Lower leg skin (tissue), 3 donors: ENCODE measurements at regions not wholly inside any gene's neighbourhood (a gene's known extent, or its start where the extent isn't known, plus 50 kb on each side); places are given as distances from the start of the nearest gene placed in this dataset.

Experiments used
- POLR2A ChIP-seq, 2 donors: fragments of 450-650 bp; IDR thresholded peaks; one replicate each; pipeline ENCODE4 v1.6.1; 2016 to 2017; ENCODE audit warnings: antibody characterized with exemption in 2 of 2, mild to moderate bottlenecking in 1 of 2, moderate library complexity in 1 of 2
- TF ChIP-seq, protein P1 (sequence below), 3 donors: fragments of 450-650 bp; IDR thresholded peaks; one replicate each; pipeline ENCODE4 v1.5.1; 2016; ENCODE audit warnings: antibody characterized with exemption in 3 of 3, mild to moderate bottlenecking in 3 of 3, moderate library complexity in 2 of 3

GRCh38 chr19:30652751-30653150, 280.6 kb downstream of the ZNF536 start:
- TF ChIP-seq, protein P1, sequence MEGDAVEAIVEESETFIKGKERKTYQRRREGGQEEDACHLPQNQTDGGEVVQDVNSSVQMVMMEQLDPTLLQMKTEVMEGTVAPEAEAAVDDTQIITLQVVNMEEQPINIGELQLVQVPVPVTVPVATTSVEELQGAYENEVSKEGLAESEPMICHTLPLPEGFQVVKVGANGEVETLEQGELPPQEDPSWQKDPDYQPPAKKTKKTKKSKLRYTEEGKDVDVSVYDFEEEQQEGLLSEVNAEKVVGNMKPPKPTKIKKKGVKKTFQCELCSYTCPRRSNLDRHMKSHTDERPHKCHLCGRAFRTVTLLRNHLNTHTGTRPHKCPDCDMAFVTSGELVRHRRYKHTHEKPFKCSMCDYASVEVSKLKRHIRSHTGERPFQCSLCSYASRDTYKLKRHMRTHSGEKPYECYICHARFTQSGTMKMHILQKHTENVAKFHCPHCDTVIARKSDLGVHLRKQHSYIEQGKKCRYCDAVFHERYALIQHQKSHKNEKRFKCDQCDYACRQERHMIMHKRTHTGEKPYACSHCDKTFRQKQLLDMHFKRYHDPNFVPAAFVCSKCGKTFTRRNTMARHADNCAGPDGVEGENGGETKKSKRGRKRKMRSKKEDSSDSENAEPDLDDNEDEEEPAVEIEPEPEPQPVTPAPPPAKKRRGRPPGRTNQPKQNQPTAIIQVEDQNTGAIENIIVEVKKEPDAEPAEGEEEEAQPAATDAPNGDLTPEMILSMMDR (IDR thresholded peaks at IDR 0.05), result no peak
- no peak for TF ChIP-seq POLR2A (IDR thresholded peaks at IDR 0.05)
